ENCODE measurements at regions not wholly inside any gene's neighbourhood (a gene's known extent, or its start where the extent isn't known, plus 50 kb on each side); places are given as distances from the start of the nearest gene placed in this dataset.
A peak's percentile ranks its signal among the peaks of the same experiment; 100 is the strongest.
"Not testable (repeated sequence)": the region's sequence is repeated elsewhere in the genome, so short reads cannot be mapped to it uniquely, and the experiment has no call there.

DNA sequence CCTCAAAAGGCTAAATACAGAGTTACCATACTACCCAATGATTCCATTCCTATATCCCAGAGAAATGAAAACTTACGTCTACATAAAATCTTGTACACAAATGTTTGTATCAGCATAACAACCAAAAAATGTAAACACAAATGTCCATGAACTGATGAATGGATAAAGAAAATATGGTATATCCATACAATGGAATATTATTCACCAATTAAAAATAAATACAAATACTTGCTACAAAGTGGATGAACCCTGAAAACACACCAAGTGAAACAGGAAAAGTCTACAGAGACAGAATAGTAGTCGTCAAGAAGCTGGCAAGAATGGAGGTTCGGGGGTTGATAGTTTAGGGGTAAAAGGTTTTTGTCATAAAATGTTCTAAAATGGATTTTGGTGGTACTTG, 54.0 kb upstream of the ANKRD28 start:
- no peak for ATAC-seq

DNA sequence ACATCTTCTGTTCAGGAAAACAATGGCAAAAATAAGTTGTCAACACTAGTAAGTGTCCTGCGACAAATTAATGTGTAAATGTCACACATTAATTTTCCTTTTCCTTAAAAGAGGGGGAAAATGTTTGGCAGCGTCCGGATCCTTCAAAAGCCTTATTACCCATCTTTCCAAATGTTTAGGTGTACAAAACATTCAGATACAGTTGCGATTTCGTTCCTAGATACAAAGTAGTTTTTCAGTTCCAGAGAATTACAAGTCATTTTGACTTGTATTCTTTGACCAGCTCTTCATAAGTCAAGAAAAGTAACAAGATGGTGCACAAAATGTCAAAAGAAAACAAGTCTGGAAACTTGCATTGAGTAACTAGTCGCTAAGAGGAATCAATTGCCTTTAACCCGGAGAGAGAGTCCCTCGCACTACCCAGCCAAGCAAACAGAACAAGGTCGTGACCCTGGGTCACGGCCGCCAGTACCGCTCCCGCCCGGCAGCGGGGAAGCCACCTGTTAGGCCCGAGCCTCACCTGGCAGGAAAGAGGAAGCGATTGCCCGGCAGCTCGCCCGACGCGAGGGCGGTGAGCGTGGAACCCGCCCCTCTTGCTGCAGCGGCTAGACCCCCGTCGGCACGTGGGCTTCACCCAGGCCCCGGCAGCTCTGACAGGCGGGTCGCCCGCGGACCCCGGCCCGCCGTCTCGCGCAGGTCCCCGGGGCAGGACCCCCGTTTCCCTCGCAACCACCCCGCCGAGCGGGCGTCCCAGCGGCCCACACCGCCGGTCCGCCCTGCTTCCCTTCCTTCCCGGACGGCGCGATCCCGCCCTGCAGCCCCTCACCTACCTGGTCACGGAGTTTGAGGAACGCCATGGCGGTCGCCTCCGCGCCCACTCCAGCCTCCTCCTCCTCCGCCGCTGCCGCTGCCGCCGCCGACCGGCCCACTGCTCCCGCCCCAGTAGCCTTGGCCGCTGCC, 61.0 kb upstream of the ANKRD28 start:
- peak; percentile 93 for DNase-seq (ENCODE audit: low spot score)
- ATAC-seq, result peak; percentile 86

More for the DNA sequence above, 54.0 kb upstream of the ANKRD28 start:
- DNase-seq (ENCODE audit: low spot score), result no peak

GRCh38 chr3:15859507-15860013, 61.8 kb upstream of the ANKRD28 start:
- DNase-seq (ENCODE audit: low spot score) (peak; percentile 88), ATAC-seq (peak; percentile 86)

DNA sequence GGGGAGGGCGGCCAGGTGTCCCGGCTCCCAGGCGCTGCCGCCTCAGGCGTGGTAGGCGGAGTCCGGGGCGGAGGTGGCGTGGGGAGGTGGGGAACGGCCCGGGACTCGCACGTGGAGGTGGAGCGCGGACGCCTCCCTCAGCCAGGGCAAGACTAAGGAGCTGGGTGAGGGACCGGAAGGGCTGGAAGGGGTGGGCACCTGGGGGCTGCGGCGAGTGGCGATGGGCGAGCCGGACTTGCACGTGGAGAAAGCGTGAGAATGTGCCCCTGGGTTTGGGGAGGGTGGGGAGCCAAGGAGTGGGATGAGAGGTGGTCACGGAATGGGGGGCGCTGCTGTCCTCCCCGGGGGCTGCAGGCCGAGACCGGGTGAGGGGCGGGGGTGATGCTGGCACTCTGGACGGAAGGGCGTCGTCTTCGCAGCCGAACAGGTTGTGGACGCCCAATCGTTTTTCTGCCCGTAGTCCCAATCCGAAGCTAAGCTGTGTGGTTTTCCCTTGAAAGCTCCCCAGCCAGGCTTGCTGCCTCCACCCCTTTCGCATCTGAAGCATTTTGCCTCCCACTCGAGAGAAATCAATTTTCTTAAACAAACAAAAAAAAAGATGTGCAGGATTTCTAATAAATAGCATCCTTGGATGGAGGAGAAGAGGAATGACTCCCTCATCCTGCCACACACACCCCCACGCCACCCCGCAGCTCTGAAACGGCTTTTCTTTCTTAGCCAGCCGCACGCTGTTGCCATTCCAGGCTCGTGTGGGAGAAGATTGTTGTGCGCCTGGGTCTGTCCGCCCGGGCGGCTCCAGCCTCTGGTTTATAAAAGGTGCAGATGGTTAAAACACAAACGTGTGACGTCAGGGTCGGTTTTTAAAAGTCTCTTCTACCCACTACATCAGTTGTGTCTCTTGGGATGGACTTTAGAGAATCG, 62.5 kb upstream of the ANKRD28 start:
- ATAC-seq (peak; percentile 76), DNase-seq (ENCODE audit: low spot score) (peak; percentile 45)

- DNase-seq (ENCODE audit: low spot score) (no peak), ATAC-seq (no peak)
Observed at GRCh38 chr3:15861163-15861562, 63.4 kb upstream of the ANKRD28 start.

DNA sequence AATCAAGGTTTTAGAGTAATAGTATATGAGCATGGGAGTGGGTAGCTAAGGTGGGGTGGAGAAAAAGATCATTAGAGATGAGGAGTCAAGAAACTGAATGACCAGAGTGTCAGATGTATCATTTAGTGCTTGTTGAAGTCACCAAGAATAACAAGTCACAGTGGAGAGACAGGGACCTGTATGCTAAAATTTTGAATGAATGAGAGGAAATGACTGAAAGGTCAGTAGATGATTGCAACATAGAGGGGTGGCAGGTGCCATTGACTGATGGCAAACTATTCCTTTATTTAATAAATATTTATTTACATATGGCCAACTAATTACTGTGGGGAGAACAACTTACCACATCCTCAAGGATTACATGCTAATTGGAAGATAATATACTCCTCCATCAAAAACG, 75.0 kb upstream of the ANKRD28 start:
- no peak for DNase-seq (ENCODE audit: low spot score)
- peak; percentile 35 for ATAC-seq

GRCh38 chr3:15873415-15873814, 75.6 kb upstream of the ANKRD28 start:
- ATAC-seq (no peak), DNase-seq (ENCODE audit: low spot score) (no peak)

GRCh38 chr3:15875016-15875689, 77.4 kb upstream of the ANKRD28 start:
- ATAC-seq, result no peak
- no peak for DNase-seq (ENCODE audit: low spot score)

DNA sequence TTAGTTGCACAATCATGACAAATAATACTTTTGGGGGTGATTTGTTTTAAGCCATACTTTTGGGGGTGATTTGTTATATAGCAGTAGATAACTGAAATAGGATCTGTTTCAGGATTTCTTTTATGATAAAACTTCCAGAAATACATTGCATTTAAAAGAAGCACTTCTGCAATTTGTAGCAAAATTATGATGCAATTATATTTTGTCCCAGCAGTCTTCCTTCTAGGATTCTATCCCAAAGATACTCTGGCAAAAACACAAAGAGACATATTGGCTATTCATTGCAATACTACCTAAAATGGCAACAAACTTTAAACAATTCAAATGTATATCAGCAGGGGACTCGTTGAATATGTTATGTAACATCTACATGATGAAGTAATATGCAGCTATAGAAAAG, 78.9 kb upstream of the ANKRD28 start:
- no peak for DNase-seq (ENCODE audit: low spot score)
- no peak for ATAC-seq

DNA sequence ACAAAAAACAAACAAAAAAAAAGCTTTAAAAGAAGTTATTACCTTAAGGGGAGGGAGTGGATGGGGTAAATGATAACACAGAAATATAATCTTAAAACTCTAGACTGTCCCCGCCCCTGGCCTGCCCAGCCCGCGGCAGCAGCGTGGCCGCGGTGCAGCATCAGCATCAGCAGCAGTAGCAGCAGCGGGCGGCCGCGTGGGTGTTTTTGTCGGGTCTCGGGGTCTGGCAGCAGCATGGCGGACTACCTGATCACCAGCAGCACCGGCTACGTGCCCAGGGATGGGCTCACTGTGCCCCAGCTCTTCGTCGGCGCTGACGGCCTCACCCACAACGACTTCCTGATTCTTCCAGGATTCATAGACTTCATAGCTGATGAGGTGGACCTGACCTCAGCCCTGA, 80.0 kb upstream of the ANKRD28 start:
- no peak for ATAC-seq
- no peak for DNase-seq (ENCODE audit: low spot score)

DNA sequence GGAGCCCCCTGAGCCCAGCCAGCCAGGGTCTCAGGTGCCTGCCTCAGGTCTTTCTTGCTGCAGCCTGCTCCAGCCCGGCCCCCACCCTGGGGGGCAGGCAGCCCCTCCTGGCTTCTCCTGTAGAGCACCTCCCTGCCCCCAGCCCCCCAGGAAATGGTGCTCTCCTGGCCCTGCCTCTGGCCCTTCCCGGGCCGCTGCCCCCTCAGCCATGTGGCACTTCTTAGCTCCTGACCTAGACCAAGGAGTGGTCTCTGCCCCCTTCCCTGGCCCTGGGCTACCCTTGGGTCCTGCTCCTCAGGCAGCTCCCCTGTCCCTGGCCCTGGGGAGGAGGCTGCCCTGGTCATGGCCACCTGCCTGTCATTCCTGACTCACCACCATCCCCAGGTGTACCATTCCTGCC, 82.0 kb upstream of the ANKRD28 start:
- not testable (repeated sequence) for ATAC-seq; DNase-seq (ENCODE audit: low spot score)

- ATAC-seq (peak; percentile 81), DNase-seq (ENCODE audit: low spot score) (no peak)
Observed at GRCh38 chr3:15882577-15882976, 84.8 kb upstream of the ANKRD28 start.

- peak; percentile 93 for ATAC-seq
Observed at GRCh38 chr3:15884132-15884531, 86.4 kb upstream of the ANKRD28 start.

GRCh38 chr3:15886521-15886920, 88.7 kb upstream of the ANKRD28 start:
- DNase-seq (ENCODE audit: low spot score) (no peak), ATAC-seq (no peak)

More at GRCh38 chr3:15884132-15884531, 86.4 kb upstream of the ANKRD28 start:
- no peak for DNase-seq (ENCODE audit: low spot score)

GRCh38 chr3:15887261-15887660, 89.5 kb upstream of the ANKRD28 start:
- ATAC-seq (no peak), DNase-seq (ENCODE audit: low spot score) (no peak)

GRCh38 chr3:15889936-15890335, 92.2 kb upstream of the ANKRD28 start:
- DNase-seq (ENCODE audit: low spot score), result no peak
- ATAC-seq, result no peak

GRCh38 chr3:15892311-15893227, 94.8 kb upstream of the ANKRD28 start:
- no peak for ATAC-seq
- DNase-seq (ENCODE audit: low spot score), result no peak

- ATAC-seq (no peak), DNase-seq (ENCODE audit: low spot score) (no peak)
Observed at GRCh38 chr3:15894382-15894781, 96.6 kb upstream of the ANKRD28 start.

DNA sequence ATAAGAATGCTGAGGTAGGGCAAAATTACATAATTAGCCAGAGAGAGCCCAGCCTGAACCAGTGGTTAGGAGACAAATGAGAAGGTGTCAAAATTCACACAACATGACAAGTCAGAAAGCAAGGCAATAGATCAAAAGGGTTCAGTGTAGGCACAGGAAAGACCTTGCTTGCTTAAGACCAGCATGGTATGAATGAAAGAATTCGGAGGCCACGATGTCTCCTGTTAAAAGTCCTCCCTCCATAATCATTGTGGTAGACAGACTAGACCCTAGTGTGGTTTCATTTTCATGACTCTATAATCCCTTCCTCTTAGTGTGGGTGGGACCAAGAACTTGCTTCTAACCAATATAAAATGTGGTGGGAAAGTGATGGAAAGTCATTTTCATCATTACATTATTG, 98.7 kb upstream of the ANKRD28 start:
- DNase-seq (ENCODE audit: low spot score) (no peak), ATAC-seq (no peak)

- ATAC-seq (no peak), DNase-seq (ENCODE audit: low spot score) (no peak)
Observed at GRCh38 chr3:15899388-15899787, 101.6 kb upstream of the ANKRD28 start.
